Amygdala (tissue), 56 donors: ENCODE measurements at regions not wholly inside any gene's neighbourhood (a gene's known extent, or its start where the extent isn't known, plus 50 kb on each side); places are given as distances from the start of the nearest gene placed in this dataset.
"Not testable (repeated sequence)": the region's sequence is repeated elsewhere in the genome, so short reads cannot be mapped to it uniquely, and the experiment has no call there.

Experiments
- DNase-seq, 56 donors: peaks; one replicate each; lab custom pipeline; 2025; lab: John Stamatoyannopoulos, UW

- no peak for DNase-seq
These were observed 87.0 kb upstream of the ID2 start for GRCh38 chr2:8594731-8595427.

GRCh38 chr2:8595428-8595805 is 86.4 kb upstream of the ID2 start:
- no peak for DNase-seq

GRCh38 chr2:8595811-8596600 is 85.8 kb upstream of the ID2 start:
- DNase-seq, result no peak

- DNase-seq, result no peak
These were observed 84.8 kb upstream of the ID2 start for GRCh38 chr2:8597094-8597493.

DNA sequence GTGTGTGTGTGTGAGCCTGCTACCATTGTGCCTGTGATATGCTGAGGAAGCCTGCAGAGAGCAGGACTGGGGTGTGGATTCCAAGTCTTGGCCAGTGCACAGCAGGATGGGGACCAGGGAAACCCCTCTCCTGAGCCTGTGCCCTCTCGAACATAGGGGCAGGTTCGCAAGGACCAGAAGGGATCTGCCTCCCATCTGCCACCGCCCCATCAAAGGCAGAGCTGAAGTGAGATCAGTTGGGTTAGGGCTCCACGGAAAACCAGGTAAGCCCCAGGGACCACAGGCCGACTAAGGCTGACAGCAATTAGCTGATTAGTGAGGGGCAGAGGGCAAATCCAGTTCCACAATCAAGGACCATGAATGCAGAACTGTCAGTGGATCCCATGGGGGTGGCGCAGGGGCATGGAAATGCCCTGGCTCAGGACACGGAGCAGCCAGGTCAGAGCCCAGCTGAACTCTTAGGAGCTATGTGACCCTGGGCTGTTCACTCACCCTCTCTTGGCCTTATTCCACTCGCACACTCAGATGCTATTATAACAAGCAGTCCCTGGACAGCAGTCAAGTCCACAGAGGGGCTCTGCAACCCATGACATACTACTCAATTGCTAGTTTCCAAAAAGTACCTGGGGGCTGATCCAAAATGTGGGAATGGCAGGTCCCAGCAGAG is 84.2 kb upstream of the ID2 start:
- no peak for DNase-seq

DNA sequence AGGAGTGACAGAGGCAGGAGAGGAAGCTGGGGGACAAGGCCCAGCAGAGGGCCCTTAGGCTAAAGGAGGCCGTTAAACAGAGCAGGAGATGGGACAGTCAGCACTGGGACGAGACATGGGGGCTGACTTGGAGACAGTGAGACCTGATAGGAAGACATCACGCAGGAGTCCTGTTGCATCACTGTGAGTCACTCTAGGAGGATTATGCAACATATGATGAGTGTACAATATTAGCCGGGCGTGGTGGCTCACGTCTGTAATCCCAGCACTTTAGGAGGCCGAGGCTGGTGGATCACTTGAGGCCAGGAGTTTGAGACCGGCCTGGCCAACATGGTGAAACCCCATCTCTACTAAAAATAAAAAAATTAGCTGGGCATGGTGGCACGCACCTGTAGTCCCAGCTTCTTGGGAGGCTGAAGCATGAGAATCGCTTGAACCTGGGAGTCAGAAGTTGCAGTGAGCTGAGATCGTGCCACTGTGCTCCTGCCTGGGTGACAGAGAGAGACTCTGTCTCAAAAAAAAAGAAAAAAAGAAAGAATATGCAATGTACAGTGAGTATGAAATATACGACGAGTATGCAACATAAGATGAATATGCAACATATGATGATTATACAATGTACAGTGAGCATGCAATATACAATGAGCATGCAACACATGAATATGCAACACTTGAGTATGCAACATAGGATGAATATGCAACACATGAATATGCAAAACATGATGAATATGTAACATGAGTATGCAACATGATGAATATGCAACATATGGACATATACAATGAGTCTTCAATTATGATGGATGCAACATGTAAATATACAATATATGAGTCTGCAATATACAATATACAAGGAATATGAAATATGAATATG is 83.3 kb upstream of the ID2 start:
- no peak for DNase-seq

DNA sequence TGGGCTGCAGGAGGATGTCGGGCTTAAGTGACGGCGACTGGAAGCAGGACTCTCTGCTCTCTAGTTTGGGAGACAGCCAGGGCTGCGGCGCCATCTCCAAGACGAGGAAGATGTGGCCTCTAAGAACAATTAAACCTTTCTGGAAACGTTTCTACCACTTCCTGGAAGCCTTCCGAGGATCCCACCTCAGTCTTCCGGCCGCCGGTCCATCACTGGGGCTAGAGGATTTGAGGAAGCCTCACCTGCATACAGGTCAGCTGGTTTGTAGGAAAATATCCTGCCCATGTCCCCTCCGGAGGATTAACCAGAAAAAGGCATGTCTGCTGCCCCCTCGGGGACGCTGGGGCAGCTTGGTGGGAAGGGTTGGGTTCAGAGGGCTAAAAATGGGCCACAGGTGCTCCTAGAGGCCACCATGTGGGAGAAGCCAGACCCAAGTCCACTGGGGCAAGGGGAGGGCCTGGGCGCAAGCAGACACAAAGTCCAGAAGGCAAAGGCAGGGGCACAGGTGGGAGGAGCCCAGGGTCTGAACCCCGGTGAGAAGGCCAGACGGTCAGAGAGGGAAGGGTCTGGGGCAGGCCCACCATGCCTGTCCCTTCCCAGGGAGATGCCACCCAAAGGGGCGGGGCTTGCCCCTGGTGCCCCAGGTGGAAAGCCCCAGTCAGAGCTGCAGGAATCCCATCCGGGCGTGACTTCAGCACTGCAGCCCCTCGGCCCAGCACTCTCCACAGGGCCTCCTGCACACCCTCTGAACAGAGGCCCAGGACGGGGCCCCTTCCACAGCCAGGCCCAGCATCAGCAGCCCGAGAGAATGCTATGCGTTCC is 82.2 kb upstream of the ID2 start:
- DNase-seq, result no peak

DNA sequence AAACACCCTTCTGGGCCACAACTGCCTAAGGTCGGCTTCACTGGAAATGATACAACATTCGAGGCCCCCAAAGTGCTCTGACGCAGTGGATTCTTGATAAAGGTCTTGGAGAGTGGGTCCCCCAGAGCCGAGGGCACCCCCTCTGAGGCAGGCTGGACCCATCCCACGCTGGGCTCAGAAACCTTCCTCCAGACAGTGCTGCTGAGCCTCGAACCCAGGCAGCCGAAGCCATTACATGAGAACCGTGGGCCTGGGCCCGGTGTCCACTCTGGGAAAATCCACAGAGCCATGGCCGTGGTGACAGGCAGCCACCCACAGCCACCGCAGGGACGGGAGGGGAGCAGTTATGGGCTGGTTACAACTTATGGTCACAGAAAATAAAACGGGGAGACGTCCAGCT is 81.4 kb upstream of the ID2 start:
- DNase-seq, result no peak

- no peak for DNase-seq
These were observed 79.0 kb upstream of the ID2 start for GRCh38 chr2:8602809-8603208.

DNA sequence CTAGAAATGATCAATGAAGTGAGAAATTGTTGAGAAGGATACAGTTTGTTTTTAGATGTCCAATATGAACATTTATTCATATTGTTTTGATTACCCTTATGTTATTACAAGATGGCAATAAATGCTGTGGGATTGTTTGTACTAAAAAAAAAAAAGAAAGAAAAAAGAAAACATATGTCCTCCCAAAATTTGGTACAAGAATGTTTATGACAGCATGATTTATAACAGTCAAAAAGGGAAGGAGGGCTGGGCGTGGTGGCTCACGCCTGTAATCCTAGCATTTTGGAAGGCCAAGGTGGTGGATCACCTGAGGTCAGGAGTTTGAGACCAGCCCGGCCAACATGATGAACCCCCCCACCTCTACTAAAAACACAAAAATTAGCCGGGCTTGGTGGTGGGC is 78.5 kb upstream of the ID2 start:
- DNase-seq, result not testable (repeated sequence)

DNA sequence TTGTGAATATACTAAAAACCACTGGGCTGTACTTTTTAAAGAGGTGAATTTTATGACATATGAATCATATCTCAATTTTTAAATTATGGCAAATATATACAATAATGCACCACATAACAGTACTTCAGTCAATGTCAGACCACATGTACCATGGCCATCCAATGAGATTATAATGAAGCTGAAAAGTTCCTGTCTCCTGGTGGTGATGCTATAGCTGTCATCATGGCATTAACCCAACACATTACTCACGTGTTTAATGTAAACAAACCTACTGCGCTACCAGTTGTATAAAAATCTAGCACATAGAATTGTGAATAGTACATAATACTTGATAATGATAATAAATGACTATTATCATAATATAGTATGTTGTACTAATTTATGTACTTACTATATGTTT is 77.6 kb upstream of the ID2 start:
- DNase-seq, result no peak

GRCh38 chr2:8605351-8606065 is 76.3 kb upstream of the ID2 start:
- no peak for DNase-seq

- DNase-seq, result no peak
These were observed 75.6 kb upstream of the ID2 start for GRCh38 chr2:8606226-8606625.

DNA sequence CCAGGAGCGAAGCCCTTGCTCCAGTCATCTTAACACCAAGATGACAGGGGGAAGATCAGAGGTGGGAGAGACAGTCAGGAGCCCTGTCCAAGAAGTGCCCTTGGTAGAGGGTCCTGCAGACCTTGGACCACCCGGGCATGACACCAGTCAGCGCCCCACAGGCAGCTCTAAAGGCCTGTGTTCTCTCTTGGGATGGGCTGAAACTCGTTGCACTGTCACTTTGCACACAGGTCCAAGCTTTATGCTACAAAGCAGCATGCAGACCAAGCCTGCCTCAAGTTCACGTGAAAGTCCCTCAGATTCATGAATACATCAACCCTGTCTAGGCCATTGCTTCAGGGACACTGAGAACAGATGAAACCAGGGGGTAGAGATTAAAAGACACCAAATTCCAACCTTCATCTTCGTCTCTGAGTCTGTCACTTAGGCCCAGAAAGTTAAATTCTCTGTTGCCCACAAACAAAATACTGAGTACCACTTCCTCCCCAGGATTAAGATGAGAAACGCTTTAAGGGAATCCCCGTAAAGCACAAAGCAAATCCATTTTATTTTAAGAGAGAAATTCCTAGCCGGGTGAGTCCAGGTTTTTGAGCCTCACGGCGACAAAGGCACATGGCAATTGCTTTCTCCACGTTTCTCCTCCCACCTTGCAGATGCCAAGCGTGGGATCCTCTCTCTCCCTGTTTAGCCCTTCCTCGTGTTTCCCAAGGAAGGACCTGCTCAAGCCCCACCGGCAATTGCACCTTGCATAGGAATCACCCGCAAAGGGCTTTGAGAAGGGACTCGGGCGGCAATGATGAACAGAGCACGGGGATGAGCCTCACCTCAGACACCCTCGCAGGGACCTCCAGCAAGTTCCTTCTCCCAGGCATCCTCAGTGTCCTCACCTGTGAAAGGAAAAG is 75.0 kb upstream of the ID2 start:
- DNase-seq, result no peak

GRCh38 chr2:8607606-8608005 is 74.2 kb upstream of the ID2 start:
- DNase-seq, result no peak

GRCh38 chr2:8608411-8608954 is 73.4 kb upstream of the ID2 start:
- no peak for DNase-seq

DNA sequence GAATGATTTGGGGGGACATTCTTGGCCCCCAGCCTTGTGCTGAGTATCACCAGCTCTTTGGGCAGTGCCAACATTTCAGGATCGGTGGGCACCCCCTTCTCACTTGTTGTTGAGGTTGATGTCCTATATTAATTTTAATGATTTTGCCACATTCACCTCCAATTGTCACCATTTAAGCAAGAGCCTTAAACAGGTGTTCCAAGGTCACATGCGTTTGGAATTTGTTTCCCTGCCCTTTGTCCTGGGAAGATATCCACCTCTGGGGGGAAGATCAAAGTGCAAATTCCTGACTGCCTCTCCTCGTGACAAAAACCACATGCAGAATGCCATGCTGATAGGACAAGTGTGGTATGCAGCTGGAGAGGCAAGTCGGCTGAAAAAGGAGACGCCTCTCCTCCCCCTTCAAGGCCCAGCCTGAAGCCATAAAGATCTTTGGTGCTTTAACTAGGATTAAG is 72.5 kb upstream of the ID2 start:
- no peak for DNase-seq

DNA sequence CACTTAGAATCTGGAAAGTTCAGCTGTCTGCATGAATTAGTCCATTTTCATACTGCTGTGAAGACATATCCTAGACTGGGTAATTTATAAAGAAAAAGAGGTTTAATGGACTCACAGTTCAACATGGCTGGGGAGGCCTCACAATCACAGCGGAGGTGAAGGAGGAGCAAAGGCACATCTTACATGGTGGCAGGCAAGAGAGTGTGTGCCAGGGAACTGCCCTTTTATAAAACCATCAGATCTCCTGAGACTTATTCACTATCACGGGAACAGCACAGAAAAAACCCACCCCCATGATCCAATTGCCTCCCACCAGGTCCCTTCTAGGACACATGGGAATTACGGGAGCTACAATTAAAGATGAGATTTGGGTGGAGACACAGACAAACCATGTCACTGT is 71.1 kb upstream of the ID2 start:
- DNase-seq, result not testable (repeated sequence)
